ENCODE measurements at regions not wholly inside any gene's neighbourhood (a gene's known extent, or its start where the extent isn't known, plus 50 kb on each side); places are given as distances from the start of the nearest gene placed in this dataset.

- TF ChIP-seq CTCF (IDR thresholded peaks at IDR 0.05) (no peak), POLR2A (IDR thresholded peaks at IDR 0.05) (no peak)
These were observed 1086.9 kb upstream of the CDH6 start for GRCh38 chr5:30106596-30106995.

Data from body of pancreas (tissue), 4 donors.